ENCODE measurements at regions not wholly inside any gene's neighbourhood (a gene's known extent, or its start where the extent isn't known, plus 50 kb on each side); places are given as distances from the start of the nearest gene placed in this dataset.

- ChIA-PET POLR2A (ENCODE audit: unreplicated experiment) (no interaction called here), CTCF (no interaction called here)
- Histone ChIP-seq H3K4me2 (no peak overlapping the region), H3F3A (ENCODE audit: insufficient read depth, low read depth) (no peaks in the 10 kb centered on the region), H2AFZ (no peak overlapping the region), H3K4me3 (no peak overlapping the region), H3K27me3 (ENCODE audit: insufficient read depth, low read depth) (no peaks in the 10 kb centered on the region), H3K79me2 (ENCODE audit: low read depth) (no peaks in the 10 kb centered on the region), H3K36me3 (ENCODE audit: low read depth) (no peaks in the 10 kb centered on the region), H4K20me1 (ENCODE audit: insufficient read depth) (no peaks in the 10 kb centered on the region), H3K9me3 (ENCODE audit: insufficient read depth, low read depth) (no peaks in the 10 kb centered on the region), H3K27ac (no peak overlapping the region), H3K9me2 (ENCODE audit: insufficient read depth) (no peaks in the 10 kb centered on the region), H3K4me1 (replicated peaks; ENCODE audit: insufficient read depth) (no peaks in the 10 kb centered on the region)
- intact Hi-C loops (cut with micrococcal nuclease; ENCODE audit: unreplicated experiment): no loop called here
- TF ChIP-seq CTCF (conservative IDR thresholded peaks at IDR 0.05) (no peak), EZH2 (IDR thresholded peaks at IDR 0.05; ENCODE audit: low read depth) (no peak)
- no peak for DNase-seq
- no TSS peak for BruUV-seq (replicated peaks)
Observed at GRCh38 chr2:195117011-195117410, 540.0 kb upstream of the SLC39A10 start.

- H3F3A ChIP-seq (ENCODE audit: insufficient read depth, low read depth): no peaks in the 10 kb centered on the region
Observed at GRCh38 chr2:195115738-195116137, 541.3 kb upstream of the SLC39A10 start.

GRCh38 chr2:195108182-195108581, 548.8 kb upstream of the SLC39A10 start:
- H3K79me2 ChIP-seq (ENCODE audit: low read depth): no peaks in the 10 kb centered on the region
- no peak overlapping the region for H2AFZ ChIP-seq
- H3K4me2 ChIP-seq: no peak overlapping the region
- H3K4me1 ChIP-seq (replicated peaks; ENCODE audit: insufficient read depth): no peaks in the 10 kb centered on the region
- intact Hi-C loops (cut with micrococcal nuclease; ENCODE audit: unreplicated experiment): no loop called here
- no peaks in the 10 kb centered on the region for H3F3A ChIP-seq (ENCODE audit: insufficient read depth, low read depth)
- H3K27me3 ChIP-seq (ENCODE audit: insufficient read depth, low read depth): no peaks in the 10 kb centered on the region
- ChIA-PET POLR2A (ENCODE audit: unreplicated experiment) (no interaction called here), CTCF (no interaction called here)
- H3K9me3 ChIP-seq (ENCODE audit: insufficient read depth, low read depth): no peaks in the 10 kb centered on the region
- DNase-seq: no peak
- no TSS peak for BruUV-seq (replicated peaks)
- no peaks in the 10 kb centered on the region for H3K9me2 ChIP-seq (ENCODE audit: insufficient read depth)
- H3K36me3 ChIP-seq (ENCODE audit: low read depth): no peaks in the 10 kb centered on the region
- no peak for TF ChIP-seq CTCF (conservative IDR thresholded peaks at IDR 0.05)
- TF ChIP-seq EZH2 (IDR thresholded peaks at IDR 0.05; ENCODE audit: low read depth): no peak
- H4K20me1 ChIP-seq (ENCODE audit: insufficient read depth): no peaks in the 10 kb centered on the region
- H3K27ac ChIP-seq: no peak overlapping the region
- no peak overlapping the region for H3K4me3 ChIP-seq

More at GRCh38 chr2:195115738-195116137, 541.3 kb upstream of the SLC39A10 start:
- Histone ChIP-seq H3K9me3 (ENCODE audit: insufficient read depth, low read depth) (no peaks in the 10 kb centered on the region), H3K79me2 (ENCODE audit: low read depth) (no peaks in the 10 kb centered on the region), H3K4me3 (no peak overlapping the region), H3K9me2 (ENCODE audit: insufficient read depth) (no peaks in the 10 kb centered on the region), H2AFZ (no peak overlapping the region), H4K20me1 (ENCODE audit: insufficient read depth) (no peaks in the 10 kb centered on the region), H3K36me3 (ENCODE audit: low read depth) (no peaks in the 10 kb centered on the region), H3K27ac (no peak overlapping the region), H3K27me3 (ENCODE audit: insufficient read depth, low read depth) (no peaks in the 10 kb centered on the region), H3K4me2 (no peak overlapping the region), H3K4me1 (replicated peaks; ENCODE audit: insufficient read depth) (no peaks in the 10 kb centered on the region)
- CTCF ChIA-PET: no interaction called here
- no peak for DNase-seq
- POLR2A ChIA-PET (ENCODE audit: unreplicated experiment): no interaction called here
- TF ChIP-seq EZH2 (IDR thresholded peaks at IDR 0.05; ENCODE audit: low read depth) (no peak), CTCF (conservative IDR thresholded peaks at IDR 0.05) (no peak)
- intact Hi-C loops (cut with micrococcal nuclease; ENCODE audit: unreplicated experiment): no loop called here
- no TSS peak for BruUV-seq (replicated peaks)

Data from PC-9 (cell line).